ENCODE measurements at regions not wholly inside any gene's neighbourhood (a gene's known extent, or its start where the extent isn't known, plus 50 kb on each side); places are given as distances from the start of the nearest gene placed in this dataset.
"Not testable (repeated sequence)": the region's sequence is repeated elsewhere in the genome, so short reads cannot be mapped to it uniquely, and the experiment has no call there.

DNA sequence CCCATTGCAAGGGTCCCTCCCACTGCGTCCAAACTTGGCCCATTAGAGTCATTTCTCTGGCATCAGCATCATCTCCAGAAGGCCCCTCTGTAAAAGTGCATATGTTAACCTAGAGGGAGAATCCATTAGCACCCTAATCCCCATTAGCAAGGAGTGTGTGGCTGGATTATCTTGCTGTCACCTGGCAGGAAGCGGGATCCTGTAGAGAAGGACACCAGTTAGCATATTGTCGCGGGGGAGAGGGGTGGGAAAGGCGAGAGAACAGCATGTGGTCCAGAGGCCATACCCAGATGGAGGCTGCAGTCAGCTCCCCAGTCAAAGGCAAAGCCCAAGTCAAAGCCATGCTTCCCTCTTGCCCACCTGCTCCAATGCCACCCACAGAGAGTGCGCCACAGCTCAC lies 64.0 kb downstream of the OLIG1 start:
- no peak overlapping the region for H3K4me3 ChIP-seq (ENCODE audit: low read depth, low read length)
- no peak overlapping the region for H3K9ac ChIP-seq (ENCODE audit: low read depth, low read length)
- no peaks in the 10 kb centered on the region for H3K27me3 ChIP-seq (ENCODE audit: control insufficient read depth, insufficient read depth, low read length)

DNA sequence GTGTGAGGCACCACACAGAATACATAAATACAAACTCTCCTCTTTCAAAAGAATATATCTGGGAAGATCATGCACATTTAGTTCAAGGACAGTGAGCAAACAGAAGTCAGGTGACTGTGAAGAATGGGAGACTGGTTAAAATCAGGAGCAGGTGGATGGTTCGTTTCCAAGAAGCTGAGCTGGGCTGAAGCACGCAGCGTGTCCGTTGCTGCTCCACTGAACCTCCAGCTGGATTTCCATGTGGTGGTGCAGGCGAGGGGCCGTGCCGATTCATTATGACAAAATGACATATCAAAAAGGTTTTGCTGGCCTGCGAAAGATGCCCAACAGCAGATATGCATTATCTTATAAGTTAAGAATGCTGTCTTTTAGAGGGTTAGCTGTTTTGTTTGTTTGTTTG lies 66.0 kb downstream of the OLIG1 start:
- Histone ChIP-seq H3K27me3 (ENCODE audit: control insufficient read depth, insufficient read depth, low read length) (no peaks in the 10 kb centered on the region), H3K27ac (ENCODE audit: low read depth, low read length) (no peak overlapping the region), H3K4me1 (ENCODE audit: control insufficient read depth, insufficient read depth, low read length) (peaks cover 4% of the 10 kb centered on the region; the same call in 1 of the 2 replicates)

More for the DNA sequence above, 64.0 kb downstream of the OLIG1 start:
- Histone ChIP-seq H3K27ac (ENCODE audit: low read depth, low read length) (no peak overlapping the region), H3K36me3 (ENCODE audit: control insufficient read depth, insufficient read depth, low read length) (no peaks in the 10 kb centered on the region), H3K9me3 (ENCODE audit: control insufficient read depth, insufficient read depth, low read length) (no peaks in the 10 kb centered on the region), H3K4me1 (ENCODE audit: control insufficient read depth, insufficient read depth, low read length) (no peaks in the 10 kb centered on the region)

DNA sequence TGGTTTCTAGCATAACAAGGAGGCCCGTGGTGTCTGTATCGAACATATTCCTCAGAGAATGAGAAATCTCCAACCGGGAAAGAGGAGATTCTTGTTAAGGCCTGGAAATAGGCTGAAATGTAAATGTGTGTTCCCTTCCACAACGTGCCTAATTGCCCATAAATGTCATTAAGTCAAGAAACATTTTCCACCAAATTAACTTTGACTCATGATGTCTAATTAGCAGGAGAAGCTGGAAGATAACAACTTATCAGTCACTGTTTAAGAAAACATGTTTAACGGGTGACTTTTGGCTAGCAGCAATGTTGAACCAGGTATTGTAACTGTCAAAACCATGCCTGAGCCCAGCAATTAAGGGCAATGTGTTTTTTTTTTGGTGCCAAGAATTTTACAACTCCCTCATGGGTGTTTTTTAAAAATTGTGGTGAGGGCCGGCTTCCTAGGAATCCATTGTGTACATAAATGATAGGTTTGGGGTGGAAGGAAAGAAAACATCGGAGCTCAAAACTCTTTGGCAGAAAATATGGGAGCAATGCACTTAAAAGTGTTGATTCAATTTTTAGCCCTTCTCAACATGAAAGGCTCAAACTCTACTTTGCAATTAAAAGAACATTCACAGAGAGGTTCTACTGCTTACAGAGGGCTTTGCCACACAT lies 67.0 kb downstream of the OLIG1 start:
- Histone ChIP-seq H3K4me1 (ENCODE audit: control insufficient read depth, insufficient read depth, low read length) (peaks cover 6% of the 10 kb centered on the region; the same call in 1 of the 2 replicates), H3K27me3 (ENCODE audit: control insufficient read depth, insufficient read depth, low read length) (no peaks in the 10 kb centered on the region), H3K27ac (ENCODE audit: low read depth, low read length) (no peak overlapping the region), H3K4me3 (ENCODE audit: low read depth, low read length) (no peak overlapping the region), H3K9me3 (ENCODE audit: control insufficient read depth, insufficient read depth, low read length) (no peaks in the 10 kb centered on the region), H3K9ac (ENCODE audit: low read depth, low read length) (no peak overlapping the region), H3K36me3 (ENCODE audit: control insufficient read depth, insufficient read depth, low read length) (no peaks in the 10 kb centered on the region)

More for the DNA sequence above, 66.0 kb downstream of the OLIG1 start:
- Histone ChIP-seq H3K9me3 (ENCODE audit: control insufficient read depth, insufficient read depth, low read length) (no peaks in the 10 kb centered on the region), H3K9ac (ENCODE audit: low read depth, low read length) (no peak overlapping the region), H3K4me3 (ENCODE audit: low read depth, low read length) (no peak overlapping the region), H3K36me3 (ENCODE audit: control insufficient read depth, insufficient read depth, low read length) (no peaks in the 10 kb centered on the region)

DNA sequence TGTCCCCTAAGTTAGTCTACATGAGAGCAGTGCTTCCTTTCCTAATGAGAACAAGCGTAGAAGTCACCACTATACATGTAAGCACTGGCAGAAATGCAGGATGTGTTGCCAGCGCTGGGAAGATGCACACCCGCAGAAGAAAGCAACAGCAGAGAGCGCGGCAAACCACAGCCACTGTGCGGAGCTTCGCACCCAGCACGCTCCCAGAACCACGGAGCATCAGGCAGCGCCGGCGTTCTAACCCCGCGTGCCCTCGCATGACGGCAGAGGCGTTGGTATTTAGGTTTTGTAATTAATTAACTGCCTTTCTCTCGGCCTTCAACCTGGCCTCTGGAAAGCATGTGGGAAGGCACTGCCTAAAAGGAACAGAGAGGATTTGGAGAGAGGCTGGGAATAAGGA lies 69.1 kb downstream of the OLIG1 start:
- Histone ChIP-seq H3K27me3 (ENCODE audit: control insufficient read depth, insufficient read depth, low read length) (no peaks in the 10 kb centered on the region), H3K4me3 (ENCODE audit: low read depth, low read length) (no peak overlapping the region), H3K9me3 (ENCODE audit: control insufficient read depth, insufficient read depth, low read length) (no peaks in the 10 kb centered on the region), H3K9ac (ENCODE audit: low read depth, low read length) (no peak overlapping the region), H3K27ac (ENCODE audit: low read depth, low read length) (no peak overlapping the region), H3K4me1 (ENCODE audit: control insufficient read depth, insufficient read depth, low read length) (peaks cover 6% of the 10 kb centered on the region; the same call in 1 of the 2 replicates), H3K36me3 (ENCODE audit: control insufficient read depth, insufficient read depth, low read length) (no peaks in the 10 kb centered on the region)

DNA sequence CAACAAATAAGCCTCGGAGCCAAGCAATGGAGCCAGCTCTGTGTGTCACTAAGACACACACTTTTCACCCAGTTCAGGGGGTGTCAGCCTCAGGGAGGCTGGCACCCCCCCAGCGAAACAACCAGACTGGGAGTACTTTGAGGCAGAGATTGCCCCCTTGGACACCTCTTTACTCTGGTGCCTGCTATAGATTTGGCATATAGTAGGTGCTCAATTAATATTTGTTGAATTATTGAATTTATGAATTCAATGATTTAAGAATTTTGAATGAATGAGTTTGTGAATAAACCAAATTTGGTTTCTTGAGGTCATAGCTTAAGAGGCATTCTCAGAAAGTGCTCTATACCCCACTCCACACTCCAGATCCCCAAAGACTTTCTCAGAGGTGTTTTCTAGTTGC lies 70.3 kb downstream of the OLIG1 start:
- Histone ChIP-seq H3K4me3 (ENCODE audit: low read depth, low read length) (no peak overlapping the region), H3K36me3 (ENCODE audit: control insufficient read depth, insufficient read depth, low read length) (no peaks in the 10 kb centered on the region)

DNA sequence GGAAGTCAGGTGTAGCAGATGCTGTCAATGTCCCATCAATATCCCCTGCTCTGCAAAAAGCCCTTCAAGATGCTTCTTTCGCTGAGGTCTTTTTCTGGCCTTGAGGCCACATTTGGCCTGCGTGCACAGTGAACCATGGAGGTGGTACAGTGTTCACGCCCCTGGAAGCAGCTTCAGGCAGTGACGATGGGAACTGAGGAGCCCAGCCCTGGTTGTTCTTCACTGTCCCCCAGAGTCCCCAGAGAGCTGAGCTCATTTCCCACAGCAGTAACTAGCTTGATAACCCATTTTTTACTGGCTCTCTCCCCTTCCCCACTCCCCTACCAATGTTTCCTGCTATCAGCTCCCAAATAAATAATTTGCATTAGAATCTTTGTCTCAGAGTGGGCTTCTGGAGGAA lies 76.5 kb downstream of the OLIG1 start:
- no peak overlapping the region for H3K9ac ChIP-seq (ENCODE audit: low read depth, low read length)
- no peaks in the 10 kb centered on the region for H3K27me3 ChIP-seq (ENCODE audit: control insufficient read depth, insufficient read depth, low read length)
- H3K9me3 ChIP-seq (ENCODE audit: control insufficient read depth, insufficient read depth, low read length), result no peaks in the 10 kb centered on the region
- peaks cover 16% of the 10 kb centered on the region for H3K4me1 ChIP-seq (ENCODE audit: control insufficient read depth, insufficient read depth, low read length)
- no peak overlapping the region for H3K27ac ChIP-seq (ENCODE audit: low read depth, low read length)
- H3K4me3 ChIP-seq (ENCODE audit: low read depth, low read length), result no peak overlapping the region
- no peaks in the 10 kb centered on the region for H3K36me3 ChIP-seq (ENCODE audit: control insufficient read depth, insufficient read depth, low read length)

More for the DNA sequence above, 70.3 kb downstream of the OLIG1 start:
- Histone ChIP-seq H3K27me3 (ENCODE audit: control insufficient read depth, insufficient read depth, low read length) (no peaks in the 10 kb centered on the region), H3K9ac (ENCODE audit: low read depth, low read length) (no peak overlapping the region), H3K9me3 (ENCODE audit: control insufficient read depth, insufficient read depth, low read length) (no peaks in the 10 kb centered on the region), H3K4me1 (ENCODE audit: control insufficient read depth, insufficient read depth, low read length) (peaks cover 6% of the 10 kb centered on the region; the same call in 1 of the 2 replicates), H3K27ac (ENCODE audit: low read depth, low read length) (no peak overlapping the region)

DNA sequence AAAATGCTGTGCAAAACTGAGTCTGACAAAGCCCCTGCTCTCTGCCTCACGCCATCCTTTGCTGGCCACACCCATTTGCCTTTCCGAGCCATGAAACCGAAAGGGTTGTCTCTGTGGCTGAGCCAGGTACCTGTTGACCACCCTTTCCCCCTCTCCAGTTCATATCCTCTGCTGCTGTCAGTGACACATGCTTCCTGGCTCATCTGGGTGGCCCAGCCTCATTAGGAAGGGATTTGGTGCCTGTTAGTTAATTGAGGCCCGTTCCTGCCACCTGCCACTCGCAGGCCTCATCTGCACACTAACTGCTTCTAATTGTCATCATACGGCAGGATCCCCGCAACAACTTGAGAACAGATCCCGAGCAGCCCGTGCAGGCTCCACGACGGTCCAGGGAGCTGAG lies 79.2 kb downstream of the OLIG1 start:
- no peak overlapping the region for H3K4me3 ChIP-seq (ENCODE audit: low read depth, low read length)
- H3K27ac ChIP-seq (ENCODE audit: low read depth, low read length), result no peak overlapping the region
- peaks cover 16% of the 10 kb centered on the region for H3K4me1 ChIP-seq (ENCODE audit: control insufficient read depth, insufficient read depth, low read length)
- H3K9ac ChIP-seq (ENCODE audit: low read depth, low read length), result no peak overlapping the region
- no peaks in the 10 kb centered on the region for H3K27me3 ChIP-seq (ENCODE audit: control insufficient read depth, insufficient read depth, low read length)
- no peaks in the 10 kb centered on the region for H3K9me3 ChIP-seq (ENCODE audit: control insufficient read depth, insufficient read depth, low read length)
- H3K36me3 ChIP-seq (ENCODE audit: control insufficient read depth, insufficient read depth, low read length), result no peaks in the 10 kb centered on the region

DNA sequence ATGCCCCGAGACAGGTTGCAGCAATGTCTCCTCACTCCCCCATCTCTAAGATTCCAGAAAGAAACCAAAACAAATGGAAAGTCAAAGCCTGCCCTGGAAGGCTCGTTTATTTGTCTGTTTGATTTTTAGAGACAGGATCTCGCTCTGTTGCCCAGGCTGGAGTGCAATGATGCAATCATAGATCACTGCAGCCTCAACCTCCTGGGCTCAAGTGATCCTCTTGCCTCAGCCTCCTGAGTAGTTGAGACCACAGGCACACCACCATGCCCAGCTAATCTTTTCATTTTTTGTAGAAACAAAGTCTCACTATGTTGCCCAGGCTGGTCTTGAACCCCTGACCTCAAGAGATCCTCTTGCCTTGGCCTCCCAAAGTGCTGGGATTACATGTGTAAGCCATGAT lies 78.8 kb upstream of the IFNAR2 start:
- H3K9ac ChIP-seq (ENCODE audit: low read depth, low read length); H3K9me3 ChIP-seq (ENCODE audit: control insufficient read depth, insufficient read depth, low read length); H3K27ac ChIP-seq (ENCODE audit: low read depth, low read length); H3K36me3 ChIP-seq (ENCODE audit: control insufficient read depth, insufficient read depth, low read length); H3K4me3 ChIP-seq (ENCODE audit: low read depth, low read length); H3K27me3 ChIP-seq (ENCODE audit: control insufficient read depth, insufficient read depth, low read length): not testable (repeated sequence)
- peaks cover 16% of the 10 kb centered on the region for H3K4me1 ChIP-seq (ENCODE audit: control insufficient read depth, insufficient read depth, low read length)

DNA sequence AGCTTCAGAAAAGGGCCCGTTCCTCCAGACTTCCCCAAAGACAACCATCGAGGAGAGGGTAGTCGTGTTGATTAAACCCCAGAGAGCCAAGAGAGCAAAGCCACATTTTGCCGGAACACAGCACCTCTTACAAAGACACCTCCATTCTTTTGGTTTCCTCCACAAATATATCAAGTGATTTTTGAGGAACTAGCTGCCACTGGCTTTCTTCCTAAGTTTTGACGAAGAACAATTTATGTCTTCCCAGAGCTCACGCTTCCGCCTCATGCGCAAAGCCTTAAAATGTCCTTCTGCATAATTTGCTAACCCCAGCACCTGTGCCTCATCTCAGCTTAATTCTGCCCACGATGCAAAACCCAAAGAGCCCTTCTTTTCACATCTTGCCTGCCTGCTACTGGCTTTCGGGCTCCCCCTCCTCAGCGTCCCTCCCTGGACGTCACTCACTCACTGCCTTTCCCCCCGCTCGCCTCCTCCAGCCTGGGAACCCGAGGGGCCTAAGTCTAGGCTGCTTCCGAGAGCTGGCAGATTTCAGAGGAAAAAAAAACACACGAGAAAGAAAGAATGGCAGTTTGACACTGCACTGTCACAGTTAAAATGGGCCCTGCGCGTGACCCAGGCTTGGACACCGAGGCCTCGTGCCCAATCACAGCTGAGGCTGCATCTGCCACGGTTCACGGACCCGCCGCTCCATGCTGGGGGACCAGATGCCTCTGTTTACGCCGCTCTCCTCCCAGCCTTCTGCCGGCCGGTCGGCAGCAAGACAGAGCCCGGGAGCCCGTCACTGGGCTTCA lies 77.6 kb upstream of the IFNAR2 start:
- no peak overlapping the region for H3K4me3 ChIP-seq (ENCODE audit: low read depth, low read length)
- H3K9me3 ChIP-seq (ENCODE audit: control insufficient read depth, insufficient read depth, low read length), result no peaks in the 10 kb centered on the region
- H3K27me3 ChIP-seq (ENCODE audit: control insufficient read depth, insufficient read depth, low read length), result no peaks in the 10 kb centered on the region
- no peak overlapping the region for H3K9ac ChIP-seq (ENCODE audit: low read depth, low read length)
- no peak overlapping the region for H3K27ac ChIP-seq (ENCODE audit: low read depth, low read length)
- H3K4me1 ChIP-seq (ENCODE audit: control insufficient read depth, insufficient read depth, low read length), result peaks cover 7% of the 10 kb centered on the region
- H3K36me3 ChIP-seq (ENCODE audit: control insufficient read depth, insufficient read depth, low read length), result no peaks in the 10 kb centered on the region

DNA sequence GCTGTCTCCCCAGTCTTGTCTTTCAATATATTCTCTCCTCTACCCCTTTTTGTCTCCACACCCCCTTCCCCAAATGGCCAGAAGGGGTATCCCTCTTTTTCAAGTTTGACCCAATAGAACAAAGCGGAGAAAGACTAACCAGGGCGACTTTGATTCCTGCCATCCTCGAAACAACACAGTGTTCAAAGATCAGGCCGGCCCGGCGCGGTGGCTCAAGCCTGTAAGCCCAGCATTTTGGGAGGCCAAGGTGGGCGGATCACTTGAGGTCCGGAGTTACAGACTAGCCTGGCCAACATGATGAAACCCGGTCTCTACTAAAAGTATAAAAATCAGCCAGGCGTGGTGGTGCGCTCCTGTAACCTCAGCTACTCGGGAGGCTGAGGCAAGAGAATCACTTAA lies 77.0 kb upstream of the IFNAR2 start:
- H3K27ac ChIP-seq (ENCODE audit: low read depth, low read length), result no peak overlapping the region
- no peak overlapping the region for H3K4me3 ChIP-seq (ENCODE audit: low read depth, low read length)
- H3K4me1 ChIP-seq (ENCODE audit: control insufficient read depth, insufficient read depth, low read length), result peaks cover 7% of the 10 kb centered on the region
- H3K27me3 ChIP-seq (ENCODE audit: control insufficient read depth, insufficient read depth, low read length), result no peaks in the 10 kb centered on the region
- no peaks in the 10 kb centered on the region for H3K36me3 ChIP-seq (ENCODE audit: control insufficient read depth, insufficient read depth, low read length)
- H3K9me3 ChIP-seq (ENCODE audit: control insufficient read depth, insufficient read depth, low read length), result no peaks in the 10 kb centered on the region
- H3K9ac ChIP-seq (ENCODE audit: low read depth, low read length), result no peak overlapping the region

DNA sequence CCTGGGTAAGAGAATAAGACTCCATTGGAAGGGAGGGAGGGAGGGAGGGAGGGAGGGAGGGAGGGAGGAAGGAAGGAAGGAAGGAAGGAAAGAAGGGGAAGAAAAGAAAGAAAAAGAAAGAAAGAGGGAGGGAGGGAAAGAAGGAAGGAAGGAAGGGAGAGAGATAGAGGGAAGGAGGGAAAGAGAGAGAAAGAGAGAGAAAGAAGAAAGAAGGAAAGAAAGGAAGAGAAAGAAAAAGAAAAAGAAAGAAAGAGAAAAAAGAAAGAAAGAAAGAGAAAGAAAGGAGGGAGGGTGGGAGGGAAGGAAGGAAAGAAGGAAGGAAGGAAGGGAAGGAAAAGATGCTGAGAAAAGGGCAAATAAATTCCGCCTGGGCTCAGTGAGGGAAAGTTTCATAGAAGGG lies 74.7 kb upstream of the IFNAR2 start:
- Histone ChIP-seq H3K4me3 (ENCODE audit: low read depth, low read length) (no peak overlapping the region), H3K4me1 (ENCODE audit: control insufficient read depth, insufficient read depth, low read length) (no peaks in the 10 kb centered on the region), H3K27ac (ENCODE audit: low read depth, low read length) (no peak overlapping the region), H3K9ac (ENCODE audit: low read depth, low read length) (no peak overlapping the region), H3K9me3 (ENCODE audit: control insufficient read depth, insufficient read depth, low read length) (no peaks in the 10 kb centered on the region), H3K27me3 (ENCODE audit: control insufficient read depth, insufficient read depth, low read length) (0 out of 2 replicates have a peak, but pooled peaks cover 4% of the 10 kb centered on the region), H3K36me3 (ENCODE audit: control insufficient read depth, insufficient read depth, low read length) (no peaks in the 10 kb centered on the region)
